ENCODE measurements at regions not wholly inside any gene's neighbourhood (a gene's known extent, or its start where the extent isn't known, plus 50 kb on each side); places are given as distances from the start of the nearest gene placed in this dataset.

DNA sequence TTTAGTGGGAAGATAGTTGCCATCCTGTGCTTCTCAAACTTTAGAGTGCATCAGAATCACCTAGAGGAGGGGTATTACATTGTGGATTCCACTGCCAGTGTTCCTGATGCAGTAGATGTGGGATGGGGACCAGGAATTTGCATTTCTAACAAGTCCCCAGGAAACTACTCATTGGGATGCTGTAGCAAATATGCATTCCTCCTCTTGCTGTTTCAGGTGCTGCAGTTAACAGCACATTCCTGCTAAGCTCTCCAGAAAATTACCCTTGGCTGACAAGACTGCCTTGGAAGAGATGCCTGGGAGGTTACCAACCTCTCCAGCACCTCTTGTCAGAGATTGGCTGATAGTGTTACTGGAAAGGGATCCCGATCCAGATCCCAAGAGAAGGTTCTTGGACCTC lies 270.5 kb downstream of the OSTF1 start:
- no peak for TF ChIP-seq CTCF (conservative IDR thresholded peaks at IDR 0.05; ENCODE audit: low read depth in 2 of 2)
- TF ChIP-seq CREB1 (CRISPR knock-in tag; IDR thresholded peaks at IDR 0.05; ENCODE audit: low read depth) = no peak
- TF ChIP-seq, protein P1, sequence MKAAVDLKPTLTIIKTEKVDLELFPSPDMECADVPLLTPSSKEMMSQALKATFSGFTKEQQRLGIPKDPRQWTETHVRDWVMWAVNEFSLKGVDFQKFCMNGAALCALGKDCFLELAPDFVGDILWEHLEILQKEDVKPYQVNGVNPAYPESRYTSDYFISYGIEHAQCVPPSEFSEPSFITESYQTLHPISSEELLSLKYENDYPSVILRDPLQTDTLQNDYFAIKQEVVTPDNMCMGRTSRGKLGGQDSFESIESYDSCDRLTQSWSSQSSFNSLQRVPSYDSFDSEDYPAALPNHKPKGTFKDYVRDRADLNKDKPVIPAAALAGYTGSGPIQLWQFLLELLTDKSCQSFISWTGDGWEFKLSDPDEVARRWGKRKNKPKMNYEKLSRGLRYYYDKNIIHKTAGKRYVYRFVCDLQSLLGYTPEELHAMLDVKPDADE (IDR thresholded peaks at IDR 0.05) = no peak
- no peak for TF ChIP-seq JUNB (IDR thresholded peaks at IDR 0.05; ENCODE audit: unreplicated experiment)
- no peak for TF ChIP-seq REST (IDR thresholded peaks at IDR 0.05; ENCODE audit: unreplicated experiment)
- peak; percentile 28; the same call in 1 of the 2 replicates for TF ChIP-seq POLR2AphosphoS5 (IDR thresholded peaks at IDR 0.05; ENCODE audit: low read depth)
- TF ChIP-seq STAT1 (IDR thresholded peaks at IDR 0.05; ENCODE audit: unreplicated experiment) = no peak
- no peak for TF ChIP-seq EZH2 (IDR thresholded peaks at IDR 0.05; ENCODE audit: low read depth, unreplicated experiment)
- no peak for TF ChIP-seq EZH2phosphoT487 (IDR thresholded peaks at IDR 0.05; ENCODE audit: unreplicated experiment)
- peak; percentile 75 for TF ChIP-seq NANOG (IDR thresholded peaks at IDR 0.05; ENCODE audit: borderline replicate concordance)
- no peak for TF ChIP-seq ZNF114 (CRISPR knock-in tag; IDR thresholded peaks at IDR 0.05)
